SK-N-SH (cell line): ENCODE measurements at regions not wholly inside any gene's neighbourhood (a gene's known extent, or its start where the extent isn't known, plus 50 kb on each side); places are given as distances from the start of the nearest gene placed in this dataset.

Experiments
- EP300 ChIP-seq, 2 experiments: IDR thresholded peaks; 2 replicates each; pipeline versions ENCODE4 v1.4.0 to v1.6.1; 2012; ENCODE audit warnings: borderline replicate concordance in 1 of 2, low read depth in 1 of 2, low read length in 1 of 2
- FOXM1 ChIP-seq: IDR thresholded peaks from 2 replicates; pipeline ENCODE4 v1.4.0; 2012; ENCODE audit warnings: low read depth, mild to moderate bottlenecking
- MXI1 ChIP-seq: IDR thresholded peaks from 2 replicates; pipeline ENCODE4 v1.6.1; 2012; ENCODE audit warnings: mild to moderate bottlenecking, low read depth, low read length, improper control_type of control experiment
- POLR2AphosphoS5 ChIP-seq: IDR thresholded peaks from 2 replicates; pipeline ENCODE4 v1.6.1; 2012; ENCODE audit warnings: low read depth, low read length
- RAD21 ChIP-seq: IDR thresholded peaks from 2 replicates; pipeline ENCODE4 v1.6.1; 2012; ENCODE audit warnings: mild to moderate bottlenecking, low read length
- TAF1 ChIP-seq: IDR thresholded peaks from 2 replicates; pipeline ENCODE4 v1.6.1; 2012; ENCODE audit warnings: low read depth, mild to moderate bottlenecking, low read length, moderate library complexity, borderline replicate concordance
- TF ChIP-seq, protein P1 (sequence below): fragments of 200-600 bp; sonication (generic); IDR thresholded peaks from 2 replicates; pipeline ENCODE4 v1.6.1; 2017; ENCODE audit warnings: antibody characterized with exemption, mild to moderate bottlenecking, moderate library complexity
- TF ChIP-seq, protein P2 (sequence below): IDR thresholded peaks from 2 replicates; pipeline ENCODE4 v1.6.1; 2012; ENCODE audit warnings: mild to moderate bottlenecking, low read depth, low read length, moderate library complexity

GRCh38 chr7:25918731-25919130, 233.3 kb upstream of the NFE2L3 start:
- TF ChIP-seq, protein P1, sequence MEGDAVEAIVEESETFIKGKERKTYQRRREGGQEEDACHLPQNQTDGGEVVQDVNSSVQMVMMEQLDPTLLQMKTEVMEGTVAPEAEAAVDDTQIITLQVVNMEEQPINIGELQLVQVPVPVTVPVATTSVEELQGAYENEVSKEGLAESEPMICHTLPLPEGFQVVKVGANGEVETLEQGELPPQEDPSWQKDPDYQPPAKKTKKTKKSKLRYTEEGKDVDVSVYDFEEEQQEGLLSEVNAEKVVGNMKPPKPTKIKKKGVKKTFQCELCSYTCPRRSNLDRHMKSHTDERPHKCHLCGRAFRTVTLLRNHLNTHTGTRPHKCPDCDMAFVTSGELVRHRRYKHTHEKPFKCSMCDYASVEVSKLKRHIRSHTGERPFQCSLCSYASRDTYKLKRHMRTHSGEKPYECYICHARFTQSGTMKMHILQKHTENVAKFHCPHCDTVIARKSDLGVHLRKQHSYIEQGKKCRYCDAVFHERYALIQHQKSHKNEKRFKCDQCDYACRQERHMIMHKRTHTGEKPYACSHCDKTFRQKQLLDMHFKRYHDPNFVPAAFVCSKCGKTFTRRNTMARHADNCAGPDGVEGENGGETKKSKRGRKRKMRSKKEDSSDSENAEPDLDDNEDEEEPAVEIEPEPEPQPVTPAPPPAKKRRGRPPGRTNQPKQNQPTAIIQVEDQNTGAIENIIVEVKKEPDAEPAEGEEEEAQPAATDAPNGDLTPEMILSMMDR, result no peak
- TF ChIP-seq TAF1 (no peak), EP300 (IDR thresholded peaks at IDR 0.05; ENCODE audit: borderline replicate concordance in 1 of 2, low read depth in 1 of 2, low read length in 1 of 2) (no peak), MXI1 (no peak), FOXM1 (no peak), RAD21 (no peak), POLR2AphosphoS5 (no peak)
- TF ChIP-seq, protein P2, sequence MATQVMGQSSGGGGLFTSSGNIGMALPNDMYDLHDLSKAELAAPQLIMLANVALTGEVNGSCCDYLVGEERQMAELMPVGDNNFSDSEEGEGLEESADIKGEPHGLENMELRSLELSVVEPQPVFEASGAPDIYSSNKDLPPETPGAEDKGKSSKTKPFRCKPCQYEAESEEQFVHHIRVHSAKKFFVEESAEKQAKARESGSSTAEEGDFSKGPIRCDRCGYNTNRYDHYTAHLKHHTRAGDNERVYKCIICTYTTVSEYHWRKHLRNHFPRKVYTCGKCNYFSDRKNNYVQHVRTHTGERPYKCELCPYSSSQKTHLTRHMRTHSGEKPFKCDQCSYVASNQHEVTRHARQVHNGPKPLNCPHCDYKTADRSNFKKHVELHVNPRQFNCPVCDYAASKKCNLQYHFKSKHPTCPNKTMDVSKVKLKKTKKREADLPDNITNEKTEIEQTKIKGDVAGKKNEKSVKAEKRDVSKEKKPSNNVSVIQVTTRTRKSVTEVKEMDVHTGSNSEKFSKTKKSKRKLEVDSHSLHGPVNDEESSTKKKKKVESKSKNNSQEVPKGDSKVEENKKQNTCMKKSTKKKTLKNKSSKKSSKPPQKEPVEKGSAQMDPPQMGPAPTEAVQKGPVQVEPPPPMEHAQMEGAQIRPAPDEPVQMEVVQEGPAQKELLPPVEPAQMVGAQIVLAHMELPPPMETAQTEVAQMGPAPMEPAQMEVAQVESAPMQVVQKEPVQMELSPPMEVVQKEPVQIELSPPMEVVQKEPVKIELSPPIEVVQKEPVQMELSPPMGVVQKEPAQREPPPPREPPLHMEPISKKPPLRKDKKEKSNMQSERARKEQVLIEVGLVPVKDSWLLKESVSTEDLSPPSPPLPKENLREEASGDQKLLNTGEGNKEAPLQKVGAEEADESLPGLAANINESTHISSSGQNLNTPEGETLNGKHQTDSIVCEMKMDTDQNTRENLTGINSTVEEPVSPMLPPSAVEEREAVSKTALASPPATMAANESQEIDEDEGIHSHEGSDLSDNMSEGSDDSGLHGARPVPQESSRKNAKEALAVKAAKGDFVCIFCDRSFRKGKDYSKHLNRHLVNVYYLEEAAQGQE, result no peak
